Germinal center (tissue), 1 donor: ENCODE measurements at regions not wholly inside any gene's neighbourhood (a gene's known extent, or its start where the extent isn't known, plus 50 kb on each side); places are given as distances from the start of the nearest gene placed in this dataset.
"Not testable (repeated sequence)": the region's sequence is repeated elsewhere in the genome, so short reads cannot be mapped to it uniquely, and the experiment has no call there.

Source experiments
- DNase-seq: peaks from one replicate; pipeline ENCODE4 v3.0.0; 2012; ENCODE audit warnings: mixed read lengths, low spot score

DNA sequence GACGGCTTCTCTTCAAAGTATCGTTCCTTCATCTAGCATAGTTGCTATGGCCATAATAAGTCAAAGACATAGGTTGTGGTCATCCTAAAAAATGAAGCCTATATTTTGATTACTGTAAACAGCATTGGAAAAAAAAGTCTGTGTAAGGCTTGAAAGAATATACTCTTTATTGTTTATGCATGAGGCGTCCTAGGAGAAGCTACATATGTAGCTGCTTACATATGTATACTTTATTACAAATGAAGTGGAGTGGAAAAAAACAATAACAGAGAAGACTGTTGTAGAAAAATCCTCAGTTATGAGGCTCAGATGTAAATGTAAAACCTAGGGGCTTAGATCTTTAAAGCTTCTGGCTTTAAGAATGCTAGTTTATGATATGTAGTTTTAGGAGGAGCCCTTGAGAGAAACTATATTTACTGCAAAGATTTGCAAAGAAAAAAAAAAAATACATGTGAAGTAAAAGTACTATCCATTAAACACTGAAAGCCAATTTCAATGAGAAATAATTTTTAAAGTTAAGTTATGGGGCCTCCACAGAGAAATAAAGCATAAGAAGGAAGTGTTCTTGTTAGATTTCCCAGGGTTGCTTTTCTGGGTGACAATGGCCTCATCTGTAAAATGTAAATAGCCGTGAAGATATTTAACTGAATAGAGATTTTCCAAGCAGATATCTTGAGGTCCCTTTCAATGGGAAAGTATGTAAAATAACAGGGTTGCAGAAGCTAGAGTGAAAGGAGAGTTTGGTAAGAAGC, 598.2 kb downstream of the TRIML1 start:
- DNase-seq = no peak

DNA sequence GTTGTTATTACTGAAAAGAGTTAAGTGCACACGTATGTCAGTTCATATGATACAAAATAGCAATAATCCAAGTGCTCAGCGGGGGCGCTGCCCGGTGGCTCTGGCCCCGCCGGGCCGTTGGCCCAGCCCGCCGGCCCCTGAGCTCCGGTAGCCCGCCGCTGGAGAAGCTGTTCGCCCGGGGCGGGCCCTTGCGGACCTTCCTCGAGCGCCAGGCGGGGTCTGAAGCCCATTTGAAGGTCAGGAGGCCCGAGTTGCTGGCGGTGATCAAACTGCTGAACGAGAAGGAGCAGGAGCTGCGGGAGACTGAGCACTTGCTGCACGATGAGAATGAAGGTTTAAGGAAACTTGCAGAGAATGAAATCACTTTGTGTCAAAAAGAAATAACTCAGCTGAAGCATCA, 599.0 kb downstream of the TRIML1 start:
- not testable (repeated sequence) for DNase-seq

DNA sequence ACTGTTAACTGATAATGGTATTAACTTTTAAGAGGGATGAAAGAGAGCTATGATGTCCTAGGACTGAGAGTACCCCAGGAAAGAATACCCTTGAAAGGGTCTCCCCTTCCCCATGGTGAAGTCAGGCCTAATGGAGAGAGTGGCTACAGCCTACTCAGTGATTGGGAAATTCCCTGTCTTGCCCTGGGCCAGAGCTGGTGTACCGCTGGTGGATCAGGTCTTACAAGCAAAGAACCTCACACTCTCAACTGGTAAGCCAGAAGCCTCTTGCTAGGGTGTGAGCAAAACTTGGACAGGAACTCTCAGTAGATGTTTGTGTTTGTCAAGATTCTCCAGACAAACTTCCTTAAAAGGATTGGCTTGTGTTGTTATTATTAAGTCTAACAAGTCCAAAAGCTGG, 600.9 kb downstream of the TRIML1 start:
- not testable (repeated sequence) for DNase-seq

DNA sequence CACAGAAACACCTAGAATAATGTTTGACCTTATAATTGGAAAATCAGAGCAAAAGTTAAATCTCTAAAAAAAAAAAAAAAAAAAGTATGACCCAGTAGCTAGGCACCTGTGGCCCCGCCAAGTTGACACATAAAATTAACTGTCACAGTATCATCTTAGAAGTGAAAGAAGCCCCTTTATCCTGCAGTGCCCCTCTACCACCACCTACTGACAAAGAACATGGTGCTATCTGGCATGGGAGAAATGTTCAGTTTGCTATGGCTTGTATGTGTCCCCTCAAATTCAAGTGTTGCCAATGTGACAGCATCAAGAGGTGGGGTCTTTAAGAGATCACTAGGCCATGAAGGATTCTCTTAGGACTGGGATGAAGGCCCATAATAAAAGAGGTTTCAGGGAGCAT, 601.5 kb downstream of the TRIML1 start:
- DNase-seq = not testable (repeated sequence)

DNA sequence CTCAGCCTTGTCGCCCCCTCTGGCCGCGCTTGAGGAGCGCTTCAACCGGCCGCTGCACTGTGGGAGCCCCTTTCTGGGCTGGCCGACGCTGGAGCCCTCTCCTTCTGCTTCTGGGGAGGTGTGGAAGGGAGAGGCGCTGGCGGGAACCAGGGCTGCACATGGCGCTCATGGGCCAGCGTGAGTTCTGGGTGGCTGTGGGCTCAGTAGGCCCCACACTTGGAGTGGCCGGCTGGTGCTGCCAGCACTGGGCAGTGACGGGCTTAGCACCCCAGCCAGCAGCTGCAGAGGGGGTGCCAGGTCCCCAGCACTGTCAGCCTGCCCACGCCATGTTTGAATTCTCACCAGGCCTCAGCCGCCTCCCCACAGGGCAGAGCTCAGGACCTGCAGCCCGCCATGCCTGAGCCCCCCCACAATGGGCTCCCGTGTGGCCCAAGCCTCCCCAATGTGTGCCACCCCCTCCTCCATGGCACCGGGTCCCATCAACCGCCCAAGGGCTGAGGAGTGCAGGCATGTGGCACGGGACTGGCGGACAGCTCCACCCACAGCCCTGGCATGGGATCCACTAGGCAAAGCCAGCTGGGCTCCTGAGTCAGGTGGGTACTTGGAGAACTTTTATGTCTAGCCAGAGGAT, 615.2 kb downstream of the TRIML1 start:
- no peak for DNase-seq

DNA sequence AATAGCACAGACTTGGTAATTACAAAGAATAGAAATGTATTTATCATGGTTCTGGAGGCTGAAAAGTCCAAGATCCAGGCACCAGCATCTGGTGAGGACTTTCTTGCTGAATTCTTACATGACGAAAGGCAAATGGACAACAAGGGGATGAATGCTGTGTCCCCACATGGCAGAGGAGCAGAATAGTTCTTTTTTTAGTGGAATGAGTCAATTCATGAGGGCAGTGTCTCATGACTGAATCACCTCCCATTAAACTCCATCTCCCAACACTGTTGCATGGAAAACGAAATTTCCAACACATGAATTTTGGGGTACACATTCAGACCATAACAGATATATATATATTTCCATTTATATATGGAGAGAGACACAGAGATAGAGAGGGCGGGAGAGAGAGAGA, 628.3 kb downstream of the TRIML1 start:
- DNase-seq = no peak

DNA sequence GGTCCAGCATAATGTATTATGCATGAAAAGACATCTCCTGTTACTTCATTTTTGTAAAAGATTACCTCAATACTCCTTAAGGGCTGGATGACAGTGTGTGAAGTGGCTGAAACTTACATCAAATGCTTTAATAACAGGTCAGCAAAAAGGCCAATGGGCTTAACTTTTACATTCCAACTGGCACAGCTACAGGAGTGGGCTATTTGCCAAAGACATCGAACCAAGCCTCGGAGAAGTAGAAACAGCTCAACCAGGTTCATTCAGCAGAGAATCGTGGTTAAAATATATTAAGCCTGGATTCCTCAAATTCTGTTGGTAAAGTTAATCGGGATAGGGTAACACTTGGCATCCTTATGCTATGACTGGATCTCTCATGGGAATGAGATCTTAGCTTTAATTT, 639.7 kb downstream of the TRIML1 start:
- no peak for DNase-seq

DNA sequence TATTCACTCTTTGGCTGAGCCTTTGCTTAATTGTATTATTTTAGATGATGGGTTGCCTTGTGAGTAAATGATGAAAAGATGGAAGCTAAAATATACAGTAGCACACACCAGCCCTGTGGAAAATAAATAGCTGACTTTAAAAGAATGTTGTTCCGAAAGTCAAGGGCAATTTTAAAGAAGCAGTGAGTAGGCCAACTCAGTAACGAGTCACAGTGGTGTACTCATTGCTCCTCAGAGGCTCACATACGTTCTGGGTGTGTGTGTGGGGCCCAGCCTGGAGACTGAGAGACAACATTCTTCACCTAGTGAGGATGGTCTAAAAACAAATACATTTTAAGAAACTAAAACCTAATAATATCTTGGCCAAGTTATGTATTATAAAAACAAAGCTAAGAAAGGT, 640.3 kb downstream of the TRIML1 start:
- no peak for DNase-seq

DNA sequence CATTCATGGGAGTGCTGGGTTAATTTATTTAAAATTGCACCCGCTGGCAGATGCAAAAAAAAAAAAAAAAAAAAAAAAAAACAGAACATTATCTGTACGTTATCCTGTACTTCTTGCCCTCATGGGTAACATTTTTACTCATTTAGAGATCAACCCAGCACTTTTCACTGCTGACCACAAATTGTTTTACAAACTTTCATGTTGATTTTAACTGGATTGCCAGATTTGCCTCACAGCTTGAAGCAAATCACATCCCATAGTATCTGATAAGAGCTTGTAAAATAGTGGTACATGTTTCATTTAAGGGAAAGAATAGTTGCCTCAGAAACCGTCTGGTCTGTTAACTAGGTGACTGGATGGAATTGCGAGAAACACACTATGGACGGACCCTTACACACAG, 640.8 kb downstream of the TRIML1 start:
- DNase-seq = no peak

DNA sequence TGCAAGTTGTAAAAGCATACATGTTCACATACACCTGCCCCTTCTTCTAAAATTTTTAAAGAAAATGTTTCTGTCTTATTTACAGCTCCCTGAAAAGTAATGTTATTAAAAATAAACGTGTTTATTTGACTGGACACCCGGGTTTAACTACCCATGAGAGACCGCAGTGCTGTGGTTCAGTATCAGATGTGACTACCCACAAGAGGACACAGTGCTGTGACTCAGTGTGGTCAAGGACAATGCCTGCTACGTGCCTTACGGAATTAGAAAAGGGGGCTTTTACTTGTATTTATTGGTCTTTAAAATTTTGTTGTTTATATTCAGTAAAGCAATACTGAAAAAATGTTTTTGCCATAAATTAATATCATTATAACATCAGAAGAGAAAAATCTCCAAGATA, 641.4 kb downstream of the TRIML1 start:
- DNase-seq = no peak

DNA sequence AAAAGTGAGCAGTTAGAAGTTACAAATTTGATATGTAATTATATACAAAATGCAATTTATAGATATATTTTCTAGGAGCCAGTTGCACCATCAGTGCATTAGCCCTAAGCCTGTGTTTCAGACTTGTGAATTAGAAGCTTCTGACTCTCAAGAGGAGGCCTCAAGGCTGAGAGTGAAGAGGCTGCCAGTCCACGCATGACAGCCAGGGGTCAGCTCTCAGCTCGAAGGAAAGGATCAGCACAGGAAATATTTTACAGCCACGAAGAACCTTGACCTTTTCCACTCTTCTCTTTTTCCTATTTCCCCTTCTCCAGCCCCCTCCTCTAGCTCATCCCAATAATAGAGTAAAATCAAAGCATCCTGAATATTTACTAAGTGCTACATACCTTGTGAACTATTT, 642.4 kb downstream of the TRIML1 start:
- no peak for DNase-seq

DNA sequence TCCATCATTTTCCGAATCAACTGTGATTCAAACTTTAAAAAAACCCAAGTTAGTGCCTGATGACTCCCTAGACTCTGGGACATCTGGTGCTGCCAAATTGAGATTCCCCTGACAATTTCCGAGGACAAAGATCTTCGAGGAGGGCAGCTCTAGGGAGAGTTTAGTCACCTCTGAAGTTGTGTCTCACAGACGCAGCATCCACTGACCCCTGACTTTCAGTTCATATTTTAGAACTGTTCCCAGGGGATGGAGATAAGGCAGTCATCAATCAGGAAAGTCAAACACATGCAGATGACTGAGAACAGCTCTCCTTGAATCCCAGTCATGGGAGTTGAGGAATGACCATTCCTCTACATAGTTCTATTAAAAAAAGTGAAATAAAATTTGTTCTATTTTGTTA, 643.9 kb downstream of the TRIML1 start:
- no peak for DNase-seq

DNA sequence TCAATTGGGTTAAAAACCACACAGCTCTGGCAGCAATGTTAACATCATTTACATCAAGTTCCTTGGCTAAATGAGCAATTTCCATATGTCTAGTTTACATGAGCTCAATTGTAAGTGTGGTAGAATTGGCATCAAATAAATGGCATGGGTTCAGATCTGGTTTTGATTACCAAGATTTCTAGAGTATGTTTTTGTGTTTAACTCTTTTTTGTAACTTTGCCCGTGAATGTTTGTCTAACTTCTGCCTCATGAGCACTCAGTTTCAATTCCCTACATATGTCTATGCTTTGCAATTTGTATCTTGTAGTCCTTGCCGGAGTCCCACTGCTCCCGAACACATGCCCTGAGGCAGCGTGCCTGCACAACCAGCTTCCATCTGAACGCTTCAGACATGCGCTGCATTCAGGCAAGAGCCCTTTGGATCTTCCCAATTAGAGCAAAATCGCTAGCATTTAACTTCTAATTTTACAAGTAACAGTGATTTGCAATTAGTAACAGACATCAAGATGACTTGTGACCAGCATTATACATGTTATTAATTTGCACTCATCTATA, 644.4 kb downstream of the TRIML1 start:
- DNase-seq = no peak

DNA sequence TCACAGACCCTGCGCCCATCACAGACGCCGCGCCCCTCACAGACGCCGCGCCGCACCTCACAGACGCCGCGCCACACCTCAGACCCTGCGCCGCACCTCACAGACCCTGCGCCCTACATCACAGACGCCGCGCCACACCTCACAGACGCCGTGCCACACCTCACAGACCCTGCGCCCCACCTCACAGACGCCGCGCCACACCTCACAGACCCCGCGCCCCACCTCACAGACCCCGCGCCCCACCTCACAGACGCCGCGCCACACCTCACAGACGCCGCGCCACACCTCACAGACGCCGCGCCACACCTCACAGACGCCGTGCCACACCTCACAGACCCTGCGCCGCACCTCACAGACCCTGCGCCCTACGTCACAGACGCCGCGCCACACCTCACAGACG, 657.4 kb downstream of the TRIML1 start:
- DNase-seq = not testable (repeated sequence)

DNA sequence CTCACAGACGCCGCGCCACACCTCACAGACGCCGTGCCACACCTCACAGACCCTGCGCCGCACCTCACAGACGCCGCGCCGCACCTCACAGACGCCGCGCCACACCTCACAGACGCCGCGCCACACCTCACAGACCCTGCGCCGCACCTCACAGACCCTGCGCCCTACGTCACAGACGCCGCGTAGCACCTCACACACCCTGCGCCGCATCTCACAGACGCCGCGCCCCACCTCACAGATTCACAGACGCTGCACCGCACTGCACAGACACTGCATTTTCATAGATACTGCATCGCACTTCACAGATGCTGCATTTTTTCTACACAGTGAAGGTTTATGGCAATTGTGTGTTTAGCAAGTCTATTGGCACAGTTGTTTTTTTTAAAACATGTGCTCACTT, 657.8 kb downstream of the TRIML1 start:
- DNase-seq = not testable (repeated sequence)

DNA sequence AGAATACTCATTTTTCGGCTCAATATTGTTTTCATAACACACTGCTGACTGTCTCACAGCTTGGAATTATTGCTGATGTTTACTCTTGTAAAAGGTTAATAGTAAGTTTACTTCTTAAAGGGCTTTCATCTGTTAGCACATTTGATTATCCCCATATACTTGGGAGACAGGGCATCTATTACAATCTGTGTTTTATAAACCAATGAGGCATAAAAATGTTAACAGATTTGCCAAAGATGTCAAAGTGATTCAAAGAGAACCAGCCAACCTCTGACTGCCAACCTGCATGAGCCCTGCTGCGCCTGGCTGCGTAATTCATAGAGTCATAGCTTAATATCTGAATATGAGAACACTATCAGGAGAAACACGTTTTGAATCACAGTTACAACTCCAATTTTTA, 665.6 kb downstream of the TRIML1 start:
- DNase-seq = no peak

DNA sequence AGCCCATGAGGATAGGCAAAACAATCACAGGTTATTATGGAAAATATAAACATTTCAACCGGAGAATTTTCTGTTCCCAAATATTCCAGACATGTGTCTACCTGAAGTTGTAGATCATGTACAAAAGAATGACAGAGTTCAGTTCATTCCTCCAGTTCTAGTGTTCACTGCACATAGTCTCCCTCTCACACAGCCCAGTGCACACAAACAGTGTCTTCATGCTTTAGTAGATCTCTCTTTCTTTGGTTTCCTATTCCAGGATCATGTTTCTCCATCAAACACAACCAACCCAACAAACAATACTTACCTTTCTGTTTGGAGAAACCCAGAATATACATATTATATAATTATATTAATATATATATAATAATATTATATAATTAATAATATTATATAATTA, 671.9 kb downstream of the TRIML1 start:
- DNase-seq = no peak

DNA sequence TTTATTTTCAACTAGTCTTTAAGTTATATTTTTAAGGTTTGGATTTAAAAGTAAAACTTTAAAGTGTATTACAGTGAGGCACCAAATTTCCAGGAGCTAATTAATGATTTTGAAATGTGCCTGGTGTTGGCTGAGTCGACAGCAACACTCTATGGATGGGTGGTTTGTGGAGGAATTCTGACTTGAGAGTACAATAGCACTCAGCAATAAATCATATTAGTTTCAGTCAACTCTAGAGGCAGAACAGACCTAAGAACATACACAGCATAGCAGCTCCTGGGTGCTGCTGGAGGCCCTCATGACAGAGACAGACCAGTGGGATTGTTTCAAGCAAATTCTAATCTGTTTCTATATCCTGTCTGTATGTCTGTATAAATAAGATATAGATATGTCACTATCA, 673.4 kb downstream of the TRIML1 start:
- no peak for DNase-seq

DNA sequence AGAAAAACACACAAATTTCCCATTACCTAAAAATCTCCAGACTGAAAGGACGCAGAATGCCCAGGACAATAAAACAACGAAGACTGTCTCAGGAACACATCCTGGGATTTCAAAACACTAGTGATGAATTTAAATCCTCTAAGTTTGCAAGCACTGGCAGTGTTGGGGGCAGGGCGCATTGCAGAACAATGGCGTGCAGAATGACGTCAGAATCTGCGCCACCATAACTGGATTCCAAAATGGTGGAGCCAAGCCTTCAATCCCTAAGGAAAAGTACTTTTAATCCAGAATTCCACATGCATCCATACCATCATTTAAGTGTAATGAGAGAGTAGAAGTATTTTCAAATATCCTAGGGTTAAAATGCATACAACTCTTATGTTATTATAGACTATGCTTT, 679.1 kb downstream of the TRIML1 start:
- no peak for DNase-seq

DNA sequence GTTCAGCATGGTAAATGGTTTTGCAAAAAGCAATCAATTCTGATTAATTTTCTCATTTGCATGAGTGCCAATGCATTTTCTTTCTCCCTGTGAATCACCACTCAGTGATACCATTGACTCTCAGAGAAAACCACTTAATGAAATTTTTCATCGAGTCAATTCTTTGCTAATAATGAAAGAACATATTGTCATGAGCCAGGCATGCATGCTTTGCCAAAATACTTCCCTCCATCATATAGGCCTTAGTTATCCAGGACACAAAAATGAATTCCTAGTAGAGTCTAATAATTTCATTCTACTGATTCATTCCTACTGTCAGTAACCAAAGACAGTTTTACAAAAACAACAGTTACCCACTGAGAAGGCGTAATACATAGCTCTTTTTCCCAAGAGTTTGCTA, 680.0 kb downstream of the TRIML1 start:
- DNase-seq = no peak

DNA sequence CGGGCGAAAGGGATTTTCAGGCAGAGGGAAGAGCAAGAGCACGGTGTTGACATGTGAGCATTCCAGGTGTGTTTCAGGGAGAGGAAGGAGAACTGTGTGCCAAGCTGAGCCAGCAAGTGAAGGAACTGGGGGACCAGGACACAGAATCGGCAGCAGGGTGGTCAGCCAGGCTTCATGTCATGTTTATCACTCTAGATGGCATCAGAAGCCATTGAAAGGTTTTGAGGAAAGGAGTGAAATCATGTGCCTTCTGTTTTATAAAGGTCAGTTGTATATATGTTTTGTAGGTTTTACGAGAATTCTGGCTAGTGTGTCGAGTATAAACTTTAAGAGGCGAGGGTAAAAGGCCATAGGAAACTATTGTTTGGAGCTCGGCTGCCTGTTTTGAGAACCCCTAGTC, 682.3 kb downstream of the TRIML1 start:
- DNase-seq = no peak

DNA sequence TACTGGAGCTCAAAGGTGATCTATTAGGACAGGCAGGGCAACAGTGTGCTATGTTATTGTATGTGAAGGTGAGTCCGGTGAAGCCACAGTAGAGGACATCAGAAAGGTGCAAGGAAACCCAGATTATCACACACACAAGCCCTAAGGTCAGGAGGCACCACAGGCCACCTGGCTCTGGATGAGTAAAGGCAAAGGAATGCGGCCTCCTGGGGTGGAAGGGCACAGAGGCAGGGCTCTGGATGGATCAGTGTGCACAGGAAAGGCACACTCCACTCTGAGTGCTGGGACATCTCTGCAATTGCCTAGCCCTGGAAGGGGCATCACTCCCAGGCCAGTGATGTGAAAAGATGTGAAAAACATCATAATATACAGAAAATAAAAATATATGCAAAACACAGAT, 683.5 kb downstream of the TRIML1 start:
- no peak for DNase-seq

DNA sequence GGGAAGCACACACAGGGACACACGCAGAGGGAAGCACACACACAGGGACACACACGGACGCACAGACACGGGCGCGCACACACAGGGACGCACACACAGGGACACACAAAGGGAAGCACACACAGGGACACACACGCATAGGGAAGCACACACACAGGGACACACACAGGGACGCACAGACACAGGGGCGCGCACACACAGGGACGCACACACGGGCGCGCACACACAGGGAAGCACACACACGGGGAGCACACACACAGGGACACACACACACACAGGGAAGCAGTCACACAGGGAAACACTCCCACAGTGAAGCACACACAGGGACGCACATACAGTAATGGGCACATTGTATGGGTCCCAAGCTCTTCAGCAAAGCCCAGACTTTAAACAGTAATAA, 685.3 kb downstream of the TRIML1 start:
- no peak for DNase-seq

DNA sequence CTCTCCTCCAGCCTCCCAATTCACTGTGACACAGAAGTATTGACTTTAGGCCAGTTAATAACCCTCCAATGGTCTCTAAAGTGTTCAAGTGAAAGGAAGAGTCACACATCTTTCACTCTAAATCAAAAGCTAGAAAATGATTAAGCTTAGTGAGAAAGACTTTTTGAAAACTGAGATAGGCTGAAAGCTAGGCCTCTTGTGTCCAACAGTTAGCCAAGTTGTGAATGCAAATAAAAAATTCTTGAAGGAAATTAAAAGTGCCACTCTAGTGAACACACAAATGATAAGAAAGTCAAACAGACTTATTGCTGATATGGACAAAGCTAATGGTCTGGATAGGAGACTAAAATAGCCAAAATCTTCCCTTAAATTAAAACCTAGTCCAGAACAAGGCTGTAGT, 687.2 kb downstream of the TRIML1 start:
- DNase-seq = no peak
